HEK293 (cell line): ENCODE measurements at regions not wholly inside any gene's neighbourhood (a gene's known extent, or its start where the extent isn't known, plus 50 kb on each side); places are given as distances from the start of the nearest gene placed in this dataset.

Experiments
- CTCF ChIA-PET: fragments of 350-600 bp; formaldehyde crosslinking; extraction: SDS; loops from one replicate; lab custom pipeline; 2021; ENCODE audit warnings: antibody characterized with exemption; lab: Yijun Ruan, JAX
- POLR2A ChIA-PET: fragments of 300-600 bp; formaldehyde crosslinking; extraction: SDS; loops from one replicate; lab custom pipeline; 2020; ENCODE audit warnings: antibody characterized with exemption, inconsistent platforms; lab: Yijun Ruan, JAX
- H3K27ac ChIP-seq: fragments of 200-500 bp; sonication (Bioruptor generic); 2 replicates; pipeline ENCODE4 v1.5.1; 2014; ENCODE audit warnings: low read depth, low read length, control low read depth, inconsistent platforms; ENCODE audit errors: extremely low read depth
- H3K36me3 ChIP-seq, 2 experiments: fragments of 200-500 bp in 1 of 2; sonication (Bioruptor generic) in 1 of 2; 1 replicate in 1 of 2; 2 replicates in 1 of 2; pipeline ENCODE4 v1.5.1; 2014 to 2017; ENCODE audit warnings: inconsistent platforms in 2 of 2, low read length in 2 of 2; ENCODE audit not compliant: control insufficient read depth in 2 of 2, insufficient read depth in 1 of 2
- H3K4me1 ChIP-seq: fragments of 200-500 bp; sonication (Bioruptor generic); 2 replicates; pipeline ENCODE4 v1.5.1; 2014; ENCODE audit warnings: mild to moderate bottlenecking, low read length, inconsistent platforms; ENCODE audit not compliant: control insufficient read depth, insufficient read depth
- H3K4me3 ChIP-seq: 2 replicates; pipeline ENCODE4 v1.5.1; 2011; ENCODE audit warnings: low read depth, mild to moderate bottlenecking, control low read depth, low read length, moderate library complexity
- H3K9me3 ChIP-seq: fragments of 200-500 bp; sonication (Bioruptor generic); 2 replicates; pipeline ENCODE4 v1.5.1; 2014; ENCODE audit warnings: low read depth, low read length, inconsistent platforms; ENCODE audit not compliant: control insufficient read depth, insufficient read depth
- YY2 ChIP-seq: fragments of 450-650 bp; formaldehyde crosslinking; IDR thresholded peaks from 2 replicates; pipeline ENCODE4 v1.5.1; 2016; ENCODE audit warnings: missing biosample characterization, missing genetic modification characterization
- ZBTB17 ChIP-seq: fragments of 450-650 bp; formaldehyde crosslinking; IDR thresholded peaks from 2 replicates; pipeline ENCODE4 v1.5.1; 2016; ENCODE audit warnings: missing biosample characterization, missing genetic modification characterization
- ZNF114 ChIP-seq: fragments of 450-650 bp; formaldehyde crosslinking; IDR thresholded peaks from 2 replicates; pipeline ENCODE4 v1.5.0; 2017; ENCODE audit warnings: missing biosample characterization, missing genetic modification characterization
- ZNF148 ChIP-seq: fragments of 450-650 bp; formaldehyde crosslinking; IDR thresholded peaks from 2 replicates; pipeline ENCODE4 v1.5.0; 2017; ENCODE audit warnings: missing biosample characterization, missing genetic modification characterization, borderline replicate concordance
- ZNF211 ChIP-seq: fragments of 450-650 bp; formaldehyde crosslinking; IDR thresholded peaks from 2 replicates; pipeline ENCODE4 v1.5.1; 2016; ENCODE audit warnings: low read depth, missing biosample characterization, missing genetic modification characterization
- ZNF350 ChIP-seq: fragments of 450-650 bp; formaldehyde crosslinking; IDR thresholded peaks from 2 replicates; pipeline ENCODE4 v1.5.0; 2017; ENCODE audit warnings: missing biosample characterization, mild to moderate bottlenecking, missing genetic modification characterization
- ZNF514 ChIP-seq: fragments of 450-650 bp; formaldehyde crosslinking; IDR thresholded peaks from 2 replicates; pipeline ENCODE4 v1.5.1; 2016; ENCODE audit warnings: missing biosample characterization, missing genetic modification characterization
- ZNF529 ChIP-seq: fragments of 450-650 bp; formaldehyde crosslinking; IDR thresholded peaks from 2 replicates; pipeline ENCODE4 v1.5.1; 2017; ENCODE audit warnings: missing genetic modification characterization, missing biosample characterization; ENCODE audit not compliant: insufficient replicate concordance
- ZNF571 ChIP-seq: fragments of 450-650 bp; formaldehyde crosslinking; IDR thresholded peaks from 2 replicates; pipeline ENCODE4 v1.5.0; 2017; ENCODE audit warnings: missing biosample characterization, missing genetic modification characterization
- ZNF610 ChIP-seq: fragments of 450-650 bp; formaldehyde crosslinking; IDR thresholded peaks from 2 replicates; pipeline ENCODE4 v1.5.1; 2016; ENCODE audit warnings: missing biosample characterization, missing genetic modification characterization, borderline replicate concordance
- ZNF664 ChIP-seq: fragments of 450-650 bp; formaldehyde crosslinking; IDR thresholded peaks from 2 replicates; pipeline ENCODE4 v1.5.1; 2016; ENCODE audit warnings: missing biosample characterization, missing genetic modification characterization
- ZNF707 ChIP-seq: fragments of 450-650 bp; formaldehyde crosslinking; IDR thresholded peaks from 2 replicates; pipeline ENCODE4 v1.5.1; 2016; ENCODE audit warnings: missing biosample characterization, missing genetic modification characterization
- ZNF830 ChIP-seq: fragments of 450-650 bp; IDR thresholded peaks from 2 replicates; pipeline ENCODE4 v1.5.0; 2018; ENCODE audit warnings: missing biosample characterization, missing genetic modification characterization, low read depth, mild to moderate bottlenecking, moderate library complexity
- ZSCAN30 ChIP-seq: fragments of 450-650 bp; IDR thresholded peaks from 2 replicates; pipeline ENCODE4 v1.5.1; 2018; ENCODE audit warnings: missing biosample characterization, mild to moderate bottlenecking, missing genetic modification characterization, moderate library complexity
- TF ChIP-seq, protein P1 (sequence below): fragments of 450-650 bp; formaldehyde crosslinking; IDR thresholded peaks from 2 replicates; pipeline ENCODE4; 2016; ENCODE audit warnings: missing biosample characterization, missing genetic modification characterization
- TF ChIP-seq, protein P2 (sequence below): fragments of 450-650 bp; formaldehyde crosslinking; IDR thresholded peaks from 2 replicates; pipeline ENCODE4 v1.5.1; 2016; ENCODE audit warnings: missing biosample characterization, missing genetic modification characterization
- TF ChIP-seq, protein P3 (sequence below): fragments of 450-650 bp; formaldehyde crosslinking; IDR thresholded peaks from 2 replicates; pipeline ENCODE4 v1.5.1; 2016; ENCODE audit warnings: missing biosample characterization, missing genetic modification characterization

DNA sequence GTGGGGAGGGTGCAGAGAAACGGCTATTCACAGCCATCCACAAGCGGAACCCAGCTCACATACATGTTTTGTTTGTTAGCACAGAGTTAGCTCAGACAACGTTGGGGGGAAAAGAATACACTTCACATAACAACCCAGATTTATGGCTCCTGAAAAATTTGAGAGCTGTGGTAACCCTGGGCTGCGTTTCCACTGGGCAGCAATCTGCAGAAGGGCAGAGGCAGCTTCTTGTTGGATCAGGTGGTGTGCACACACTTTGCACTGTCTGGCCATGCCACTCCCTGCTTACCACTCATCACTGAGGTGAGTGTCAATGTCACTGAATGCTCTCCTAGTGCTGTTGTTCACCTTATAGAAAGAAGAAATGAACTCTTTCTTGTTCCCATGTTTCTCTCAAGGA lies 299.8 kb upstream of the SOX14 start (continued):
- no peak for TF ChIP-seq ZNF148 (tag by site-specific recombination)

- Histone ChIP-seq H3K9me3 (no peaks in the 10 kb centered on the region), H3K4me3 (no peak overlapping the region), H3K36me3 (no peaks in the 10 kb centered on the region), H3K27ac (no peak overlapping the region), H3K4me1 (no peaks in the 10 kb centered on the region)
- ChIA-PET POLR2A (no interaction called here), CTCF (interaction anchor here (0.7 kb wide), 1 partner anchor 17 kb away, joined by 3 read pairs; no protein-coding TSS in a partner anchor)
- no peak for TF ChIP-seq ZNF707 (tag by site-specific recombination)
- no peak for TF ChIP-seq ZNF664
- no peak for TF ChIP-seq YY2
- TF ChIP-seq ZNF830 (tag by site-specific recombination), result no peak
- no peak for TF ChIP-seq ZNF514
- TF ChIP-seq, protein P1, sequence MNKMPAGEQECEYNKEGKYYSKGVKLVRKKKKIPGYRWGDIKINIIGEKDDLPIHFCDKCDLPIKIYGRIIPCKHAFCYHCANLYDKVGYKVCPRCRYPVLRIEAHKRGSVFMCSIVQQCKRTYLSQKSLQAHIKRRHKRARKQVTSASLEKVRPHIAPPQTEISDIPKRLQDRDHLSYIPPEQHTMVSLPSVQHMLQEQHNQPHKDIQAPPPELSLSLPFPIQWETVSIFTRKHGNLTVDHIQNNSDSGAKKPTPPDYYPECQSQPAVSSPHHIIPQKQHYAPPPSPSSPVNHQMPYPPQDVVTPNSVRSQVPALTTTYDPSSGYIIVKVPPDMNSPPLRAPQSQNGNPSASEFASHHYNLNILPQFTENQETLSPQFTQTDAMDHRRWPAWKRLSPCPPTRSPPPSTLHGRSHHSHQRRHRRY (tag by site-specific recombination), result no peak
- no peak for TF ChIP-seq ZNF114
- no peak for TF ChIP-seq ZSCAN30 (tag by site-specific recombination)
- TF ChIP-seq ZNF610 (tag by site-specific recombination), result no peak
- TF ChIP-seq ZNF350 (tag by site-specific recombination), result no peak
- no peak for TF ChIP-seq ZNF571 (tag by site-specific recombination)
- no peak for TF ChIP-seq ZNF529
- TF ChIP-seq, protein P2, sequence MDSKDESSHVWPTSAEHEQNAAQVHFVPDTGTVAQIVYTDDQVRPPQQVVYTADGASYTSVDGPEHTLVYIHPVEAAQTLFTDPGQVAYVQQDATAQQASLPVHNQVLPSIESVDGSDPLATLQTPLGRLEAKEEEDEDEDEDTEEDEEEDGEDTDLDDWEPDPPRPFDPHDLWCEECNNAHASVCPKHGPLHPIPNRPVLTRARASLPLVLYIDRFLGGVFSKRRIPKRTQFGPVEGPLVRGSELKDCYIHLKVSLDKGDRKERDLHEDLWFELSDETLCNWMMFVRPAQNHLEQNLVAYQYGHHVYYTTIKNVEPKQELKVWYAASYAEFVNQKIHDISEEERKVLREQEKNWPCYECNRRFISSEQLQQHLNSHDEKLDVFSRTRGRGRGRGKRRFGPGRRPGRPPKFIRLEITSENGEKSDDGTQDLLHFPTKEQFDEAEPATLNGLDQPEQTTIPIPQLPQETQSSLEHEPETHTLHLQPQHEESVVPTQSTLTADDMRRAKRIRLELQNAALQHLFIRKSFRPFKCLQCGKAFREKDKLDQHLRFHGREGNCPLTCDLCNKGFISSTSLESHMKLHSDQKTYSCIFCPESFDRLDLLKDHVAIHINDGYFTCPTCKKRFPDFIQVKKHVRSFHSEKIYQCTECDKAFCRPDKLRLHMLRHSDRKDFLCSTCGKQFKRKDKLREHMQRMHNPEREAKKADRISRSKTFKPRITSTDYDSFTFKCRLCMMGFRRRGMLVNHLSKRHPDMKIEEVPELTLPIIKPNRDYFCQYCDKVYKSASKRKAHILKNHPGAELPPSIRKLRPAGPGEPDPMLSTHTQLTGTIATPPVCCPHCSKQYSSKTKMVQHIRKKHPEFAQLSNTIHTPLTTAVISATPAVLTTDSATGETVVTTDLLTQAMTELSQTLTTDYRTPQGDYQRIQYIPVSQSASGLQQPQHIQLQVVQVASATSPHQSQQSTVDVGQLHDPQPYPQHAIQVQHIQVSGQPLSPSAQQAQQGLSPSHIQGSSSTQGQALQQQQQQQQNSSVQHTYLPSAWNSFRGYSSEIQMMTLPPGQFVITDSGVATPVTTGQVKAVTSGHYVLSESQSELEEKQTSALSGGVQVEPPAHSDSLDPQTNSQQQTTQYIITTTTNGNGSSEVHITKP (tag by site-specific recombination), result no peak
- TF ChIP-seq, protein P3, sequence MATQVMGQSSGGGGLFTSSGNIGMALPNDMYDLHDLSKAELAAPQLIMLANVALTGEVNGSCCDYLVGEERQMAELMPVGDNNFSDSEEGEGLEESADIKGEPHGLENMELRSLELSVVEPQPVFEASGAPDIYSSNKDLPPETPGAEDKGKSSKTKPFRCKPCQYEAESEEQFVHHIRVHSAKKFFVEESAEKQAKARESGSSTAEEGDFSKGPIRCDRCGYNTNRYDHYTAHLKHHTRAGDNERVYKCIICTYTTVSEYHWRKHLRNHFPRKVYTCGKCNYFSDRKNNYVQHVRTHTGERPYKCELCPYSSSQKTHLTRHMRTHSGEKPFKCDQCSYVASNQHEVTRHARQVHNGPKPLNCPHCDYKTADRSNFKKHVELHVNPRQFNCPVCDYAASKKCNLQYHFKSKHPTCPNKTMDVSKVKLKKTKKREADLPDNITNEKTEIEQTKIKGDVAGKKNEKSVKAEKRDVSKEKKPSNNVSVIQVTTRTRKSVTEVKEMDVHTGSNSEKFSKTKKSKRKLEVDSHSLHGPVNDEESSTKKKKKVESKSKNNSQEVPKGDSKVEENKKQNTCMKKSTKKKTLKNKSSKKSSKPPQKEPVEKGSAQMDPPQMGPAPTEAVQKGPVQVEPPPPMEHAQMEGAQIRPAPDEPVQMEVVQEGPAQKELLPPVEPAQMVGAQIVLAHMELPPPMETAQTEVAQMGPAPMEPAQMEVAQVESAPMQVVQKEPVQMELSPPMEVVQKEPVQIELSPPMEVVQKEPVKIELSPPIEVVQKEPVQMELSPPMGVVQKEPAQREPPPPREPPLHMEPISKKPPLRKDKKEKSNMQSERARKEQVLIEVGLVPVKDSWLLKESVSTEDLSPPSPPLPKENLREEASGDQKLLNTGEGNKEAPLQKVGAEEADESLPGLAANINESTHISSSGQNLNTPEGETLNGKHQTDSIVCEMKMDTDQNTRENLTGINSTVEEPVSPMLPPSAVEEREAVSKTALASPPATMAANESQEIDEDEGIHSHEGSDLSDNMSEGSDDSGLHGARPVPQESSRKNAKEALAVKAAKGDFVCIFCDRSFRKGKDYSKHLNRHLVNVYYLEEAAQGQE (tag by site-specific recombination), result no peak
- TF ChIP-seq ZNF211 (tag by site-specific recombination), result no peak
- no peak for TF ChIP-seq ZBTB17 (tag by site-specific recombination)
Observed at GRCh38 chr3:137468446-137468845, 295.7 kb upstream of the SOX14 start.
